SU-DHL-6 (cell line): ENCODE measurements at regions not wholly inside any gene's neighbourhood (a gene's known extent, or its start where the extent isn't known, plus 50 kb on each side); places are given as distances from the start of the nearest gene placed in this dataset.

Experiments
- H2AFZ ChIP-seq: fragments of 200-600 bp; sonication (generic); 2 replicates; pipeline ENCODE4 v1.6.1; 2014; ENCODE audit warnings: low read depth, mild to moderate bottlenecking, moderate library complexity, mixed read lengths, antibody characterized with exemption, low read length; ENCODE audit not compliant: severe bottlenecking
- H3F3A ChIP-seq: fragments of 200-600 bp; shearing (Covaris generic); 2 replicates; pipeline ENCODE4 v1.6.0; 2016; ENCODE audit warnings: antibody characterized with exemption, mild to moderate bottlenecking; ENCODE audit not compliant: insufficient read depth
- H3K27ac ChIP-seq: fragments of 200-600 bp; sonication (generic); 2 replicates; pipeline ENCODE4 v1.5.1; 2016; ENCODE audit warnings: low read depth, mild to moderate bottlenecking, low read length, moderate library complexity, mixed read lengths
- H3K27me3 ChIP-seq: fragments of 200-600 bp; sonication (generic), shearing (Covaris generic); 2 replicates; pipeline ENCODE4 v1.6.0; 2014; ENCODE audit warnings: mild to moderate bottlenecking, low read length
- H3K36me3 ChIP-seq: fragments of 200-600 bp; sonication (generic); 2 replicates; pipeline ENCODE4 v1.6.1; 2014; ENCODE audit warnings: mild to moderate bottlenecking, low read length, mixed read lengths
- H3K4me2 ChIP-seq: fragments of 300-600, 200-600 bp; shearing (Covaris generic), sonication (generic); 2 replicates; pipeline ENCODE4 v1.6.0; 2014; ENCODE audit warnings: low read length, low read depth, mild to moderate bottlenecking; ENCODE audit not compliant: poor library complexity, severe bottlenecking
- H3K4me3 ChIP-seq: fragments of 200-600 bp; sonication (generic); 2 replicates; pipeline ENCODE4 v1.5.1; 2014; ENCODE audit warnings: antibody characterized with exemption, low read length, mild to moderate bottlenecking, mixed read lengths; ENCODE audit not compliant: insufficient read depth, poor library complexity, severe bottlenecking
- H3K79me2 ChIP-seq: fragments of 200-600 bp; sonication (generic); 2 replicates; pipeline ENCODE4 v1.6.1; 2014; ENCODE audit warnings: mild to moderate bottlenecking, low read length, moderate library complexity; ENCODE audit not compliant: insufficient read depth
- H3K9ac ChIP-seq: fragments of 200-600 bp; sonication (generic); 2 replicates; pipeline ENCODE4 v1.7.0; 2014; ENCODE audit warnings: mild to moderate bottlenecking, low read length
- H3K9me2 ChIP-seq: fragments of 200-600 bp; sonication (generic); replicated peaks from 2 replicates; pipeline ENCODE4 v1.6.1; 2014; ENCODE audit warnings: low read length; ENCODE audit not compliant: insufficient read depth
- H3K9me3 ChIP-seq: fragments of 200-600 bp; sonication (generic); 2 replicates; pipeline ENCODE4 v1.6.1; 2014; ENCODE audit warnings: low read length, mixed read lengths; ENCODE audit not compliant: insufficient read depth
- H4K20me1 ChIP-seq: fragments of 200-600 bp; sonication (generic); 2 replicates; pipeline ENCODE4 v1.6.1; 2014; ENCODE audit warnings: low read depth, mild to moderate bottlenecking, antibody characterized with exemption, low read length, moderate library complexity, mixed read lengths
- EZH2phosphoT487 ChIP-seq: fragments of 200-600 bp; sonication (generic), shearing (Covaris generic); conservative IDR thresholded peaks from 2 replicates; pipeline ENCODE4 v1.6.1; 2018; ENCODE audit warnings: mild to moderate bottlenecking, antibody characterized with exemption, low read length, moderate library complexity, mixed read lengths
- TF ChIP-seq, protein P1 (sequence below): fragments of 200-600 bp; sonication (generic); IDR thresholded peaks from one replicate; pipeline ENCODE4 v1.5.1; 2017; ENCODE audit warnings: antibody characterized with exemption, mild to moderate bottlenecking, low read length, moderate library complexity; ENCODE audit not compliant: insufficient read depth, poor library complexity, severe bottlenecking

DNA sequence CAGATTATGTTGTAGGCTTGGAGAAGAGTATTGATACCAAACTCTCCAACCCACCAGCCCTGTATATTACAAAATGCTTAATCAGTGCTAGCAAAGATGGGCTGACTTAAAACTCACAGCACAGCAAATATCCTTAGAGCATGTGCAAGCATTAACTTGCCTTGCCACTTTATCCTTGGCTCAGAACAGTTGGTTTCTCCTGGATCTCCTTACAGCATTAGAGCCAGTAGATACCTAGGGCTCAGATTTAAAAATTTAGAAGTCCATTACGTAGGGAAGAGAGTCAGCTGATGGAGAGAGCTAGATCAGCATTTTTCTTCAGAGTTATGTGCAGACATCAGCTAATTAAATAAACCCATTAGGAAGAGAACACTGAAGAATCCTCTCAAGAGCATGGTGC is 198.5 kb upstream of the ZBED5 start:
- no peak overlapping the region for H2AFZ ChIP-seq
- no peak overlapping the region for H3K27ac ChIP-seq
- no peak overlapping the region for H3K9ac ChIP-seq
- no peak for TF ChIP-seq EZH2phosphoT487
- TF ChIP-seq, protein P1, sequence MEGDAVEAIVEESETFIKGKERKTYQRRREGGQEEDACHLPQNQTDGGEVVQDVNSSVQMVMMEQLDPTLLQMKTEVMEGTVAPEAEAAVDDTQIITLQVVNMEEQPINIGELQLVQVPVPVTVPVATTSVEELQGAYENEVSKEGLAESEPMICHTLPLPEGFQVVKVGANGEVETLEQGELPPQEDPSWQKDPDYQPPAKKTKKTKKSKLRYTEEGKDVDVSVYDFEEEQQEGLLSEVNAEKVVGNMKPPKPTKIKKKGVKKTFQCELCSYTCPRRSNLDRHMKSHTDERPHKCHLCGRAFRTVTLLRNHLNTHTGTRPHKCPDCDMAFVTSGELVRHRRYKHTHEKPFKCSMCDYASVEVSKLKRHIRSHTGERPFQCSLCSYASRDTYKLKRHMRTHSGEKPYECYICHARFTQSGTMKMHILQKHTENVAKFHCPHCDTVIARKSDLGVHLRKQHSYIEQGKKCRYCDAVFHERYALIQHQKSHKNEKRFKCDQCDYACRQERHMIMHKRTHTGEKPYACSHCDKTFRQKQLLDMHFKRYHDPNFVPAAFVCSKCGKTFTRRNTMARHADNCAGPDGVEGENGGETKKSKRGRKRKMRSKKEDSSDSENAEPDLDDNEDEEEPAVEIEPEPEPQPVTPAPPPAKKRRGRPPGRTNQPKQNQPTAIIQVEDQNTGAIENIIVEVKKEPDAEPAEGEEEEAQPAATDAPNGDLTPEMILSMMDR, result no peak
- no peaks in the 10 kb centered on the region for H3K9me2 ChIP-seq
- H3K27me3 ChIP-seq, result 0 out of 2 replicates have a peak, but pooled peaks cover 2% of the 10 kb centered on the region
- H3K79me2 ChIP-seq, result no peaks in the 10 kb centered on the region
- H3F3A ChIP-seq, result no peaks in the 10 kb centered on the region
- no peaks in the 10 kb centered on the region for H3K36me3 ChIP-seq
- H3K4me2 ChIP-seq, result no peak overlapping the region
- H3K4me3 ChIP-seq, result no peak overlapping the region
- no peaks in the 10 kb centered on the region for H3K9me3 ChIP-seq
- no peaks in the 10 kb centered on the region for H4K20me1 ChIP-seq

DNA sequence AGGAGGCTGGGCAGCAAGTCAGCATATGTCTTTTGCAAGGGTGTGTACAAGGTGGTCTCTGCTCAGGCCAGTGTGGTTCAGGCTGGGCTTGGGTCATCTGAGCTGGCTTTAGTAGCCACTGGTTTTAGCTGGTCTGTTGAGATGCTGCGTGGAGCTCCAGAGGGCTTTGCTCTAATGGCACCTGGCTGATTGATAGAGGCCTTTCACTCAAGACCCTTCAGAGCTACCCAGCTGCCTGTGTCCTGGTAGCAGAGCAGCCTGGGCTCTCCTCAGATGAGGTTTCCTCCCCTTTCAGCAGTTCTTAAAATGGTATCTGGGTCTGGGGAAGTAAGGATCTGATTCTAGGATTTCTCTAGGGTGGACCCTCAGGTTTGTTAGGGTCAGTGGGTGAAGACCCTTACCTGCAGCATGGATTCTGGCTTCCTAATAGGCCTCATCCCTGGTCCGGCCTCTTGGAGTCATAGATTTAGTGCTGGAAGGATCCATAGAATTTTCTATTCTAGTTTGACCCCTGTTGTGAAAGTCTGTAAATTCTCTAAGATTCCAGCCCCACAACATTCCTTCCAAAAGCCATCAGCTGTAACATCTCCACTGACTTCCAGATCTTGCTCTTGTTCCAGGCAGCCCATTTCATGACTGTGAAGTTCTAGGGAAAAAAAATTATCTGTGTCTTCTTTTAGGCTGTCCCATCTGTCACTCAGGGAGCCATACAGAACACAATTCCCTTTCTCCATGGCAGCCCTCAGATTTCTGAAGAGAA is 190.2 kb upstream of the ZBED5 start:
- H3K9ac ChIP-seq, result no peak overlapping the region
- H2AFZ ChIP-seq, result no peak overlapping the region
- no peak for TF ChIP-seq EZH2phosphoT487
- TF ChIP-seq, protein P1, result no peak
- H3F3A ChIP-seq, result no peaks in the 10 kb centered on the region
- no peak overlapping the region for H3K4me3 ChIP-seq
- H3K4me2 ChIP-seq, result no peak overlapping the region
- H3K27me3 ChIP-seq, result no peaks in the 10 kb centered on the region
- H4K20me1 ChIP-seq, result no peaks in the 10 kb centered on the region
- H3K36me3 ChIP-seq, result no peaks in the 10 kb centered on the region
- no peaks in the 10 kb centered on the region for H3K9me3 ChIP-seq
- no peak overlapping the region for H3K27ac ChIP-seq
- no peaks in the 10 kb centered on the region for H3K79me2 ChIP-seq
- H3K9me2 ChIP-seq, result no peaks in the 10 kb centered on the region

DNA sequence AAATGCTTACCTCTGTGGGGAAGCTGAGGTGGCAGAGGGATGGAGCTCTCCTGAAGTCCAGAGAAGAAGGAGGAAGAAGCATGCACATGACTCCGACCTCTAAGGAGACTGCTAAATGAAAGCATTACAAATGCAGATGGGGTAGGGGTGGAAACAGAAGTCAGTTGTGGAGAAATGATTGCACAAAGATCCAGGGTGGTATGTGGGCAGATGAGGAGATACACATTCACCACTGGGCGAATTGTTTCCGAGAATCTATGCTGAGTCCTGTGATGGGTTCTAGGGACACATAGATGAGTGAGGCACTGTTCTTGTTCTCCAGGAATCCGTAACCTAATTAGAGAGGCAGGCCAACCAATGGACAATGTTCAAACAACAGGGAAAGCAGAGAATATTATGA is 188.9 kb upstream of the ZBED5 start:
- Histone ChIP-seq H3K9me2 (no peaks in the 10 kb centered on the region), H3K9ac (no peak overlapping the region), H3F3A (no peaks in the 10 kb centered on the region), H2AFZ (no peak overlapping the region), H3K4me3 (no peak overlapping the region), H3K36me3 (no peaks in the 10 kb centered on the region), H3K27ac (no peak overlapping the region), H3K4me2 (no peak overlapping the region), H4K20me1 (no peaks in the 10 kb centered on the region), H3K9me3 (no peaks in the 10 kb centered on the region), H3K79me2 (no peaks in the 10 kb centered on the region), H3K27me3 (no peaks in the 10 kb centered on the region)
- TF ChIP-seq EZH2phosphoT487, result no peak
- TF ChIP-seq, protein P1, result no peak
